ENCODE measurements at regions not wholly inside any gene's neighbourhood (a gene's known extent, or its start where the extent isn't known, plus 50 kb on each side); places are given as distances from the start of the nearest gene placed in this dataset.
"Not testable (repeated sequence)": the region's sequence is repeated elsewhere in the genome, so short reads cannot be mapped to it uniquely, and the experiment has no call there.

DNA sequence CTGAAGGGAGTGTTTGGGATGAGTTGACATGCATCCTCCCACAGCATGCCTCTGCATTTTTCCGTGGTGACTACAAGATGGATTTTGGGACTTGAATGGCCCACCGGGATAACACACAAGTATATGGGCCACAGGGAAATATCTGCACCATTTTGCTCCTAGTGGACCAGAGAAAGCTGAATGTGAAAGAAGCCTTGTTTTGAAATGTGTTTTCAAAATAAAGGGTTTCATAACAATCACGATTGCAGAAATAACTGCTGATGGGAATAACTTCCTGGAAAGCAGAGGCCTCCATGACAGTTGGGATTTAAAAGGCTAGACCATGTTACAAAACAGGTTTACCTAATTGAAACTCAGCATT lies 77.5 kb upstream of the PRR23C start:
- TF ChIP-seq YY1 (IDR thresholded peaks at IDR 0.05; ENCODE audit: insufficient read depth, insufficient read length) (no peak), ZNF274 (IDR thresholded peaks at IDR 0.05; ENCODE audit: low read depth, low read length) (no peak), SUZ12 (IDR thresholded peaks at IDR 0.05; ENCODE audit: extremely low read depth, insufficient read depth, insufficient read length) (no peak)
- no peaks in the 10 kb centered on the region for H3K9me3 ChIP-seq (ENCODE audit: insufficient read depth, low read length)
- no peak overlapping the region for H3K9ac ChIP-seq (ENCODE audit: insufficient read length, low read depth)
- no peak overlapping the region for H3K4me3 ChIP-seq (ENCODE audit: insufficient read length, low read depth)
- no peak for DNase-seq (ENCODE audit: low read depth, low spot score)
- no peaks in the 10 kb centered on the region for H3K27me3 ChIP-seq (ENCODE audit: insufficient read depth, insufficient read length)
- no peaks in the 10 kb centered on the region for H3K36me3 ChIP-seq (ENCODE audit: insufficient read depth, insufficient read length, low read length)
- peaks cover 11% of the 10 kb centered on the region for H3K4me1 ChIP-seq (ENCODE audit: insufficient read depth, insufficient read length)

DNA sequence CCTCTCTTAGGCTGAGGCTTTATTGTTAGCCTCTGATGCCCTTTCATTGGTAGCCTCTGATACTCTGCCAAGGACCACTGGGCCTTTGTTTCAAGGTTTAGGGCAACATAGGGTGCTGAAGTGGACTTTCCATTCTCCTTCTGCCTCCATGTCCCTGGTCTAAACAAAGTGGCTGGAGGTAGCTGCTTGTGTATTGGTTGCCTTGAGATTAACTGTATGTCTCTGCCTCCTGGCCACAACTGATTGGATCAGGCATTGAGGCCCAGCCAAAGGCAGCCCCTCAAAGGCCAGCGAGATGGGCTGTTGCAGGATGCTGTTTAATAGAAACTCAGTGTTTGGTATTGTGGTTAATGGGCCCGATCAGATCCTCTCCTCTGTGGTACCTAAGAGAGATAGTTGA lies 77.9 kb upstream of the PRR23C start:
- Histone ChIP-seq H3K27me3 (ENCODE audit: insufficient read depth, insufficient read length) (no peaks in the 10 kb centered on the region), H3K4me1 (ENCODE audit: insufficient read depth, insufficient read length) (peaks cover 11% of the 10 kb centered on the region), H3K9me3 (ENCODE audit: insufficient read depth, low read length) (no peaks in the 10 kb centered on the region), H3K9ac (ENCODE audit: insufficient read length, low read depth) (no peak overlapping the region), H3K4me3 (ENCODE audit: insufficient read length, low read depth) (no peak overlapping the region), H3K36me3 (ENCODE audit: insufficient read depth, insufficient read length, low read length) (no peaks in the 10 kb centered on the region)
- TF ChIP-seq ZNF274 (IDR thresholded peaks at IDR 0.05; ENCODE audit: low read depth, low read length) (no peak), YY1 (IDR thresholded peaks at IDR 0.05; ENCODE audit: insufficient read depth, insufficient read length) (no peak), SUZ12 (IDR thresholded peaks at IDR 0.05; ENCODE audit: extremely low read depth, insufficient read depth, insufficient read length) (no peak)
- DNase-seq (ENCODE audit: low read depth, low spot score): no peak

DNA sequence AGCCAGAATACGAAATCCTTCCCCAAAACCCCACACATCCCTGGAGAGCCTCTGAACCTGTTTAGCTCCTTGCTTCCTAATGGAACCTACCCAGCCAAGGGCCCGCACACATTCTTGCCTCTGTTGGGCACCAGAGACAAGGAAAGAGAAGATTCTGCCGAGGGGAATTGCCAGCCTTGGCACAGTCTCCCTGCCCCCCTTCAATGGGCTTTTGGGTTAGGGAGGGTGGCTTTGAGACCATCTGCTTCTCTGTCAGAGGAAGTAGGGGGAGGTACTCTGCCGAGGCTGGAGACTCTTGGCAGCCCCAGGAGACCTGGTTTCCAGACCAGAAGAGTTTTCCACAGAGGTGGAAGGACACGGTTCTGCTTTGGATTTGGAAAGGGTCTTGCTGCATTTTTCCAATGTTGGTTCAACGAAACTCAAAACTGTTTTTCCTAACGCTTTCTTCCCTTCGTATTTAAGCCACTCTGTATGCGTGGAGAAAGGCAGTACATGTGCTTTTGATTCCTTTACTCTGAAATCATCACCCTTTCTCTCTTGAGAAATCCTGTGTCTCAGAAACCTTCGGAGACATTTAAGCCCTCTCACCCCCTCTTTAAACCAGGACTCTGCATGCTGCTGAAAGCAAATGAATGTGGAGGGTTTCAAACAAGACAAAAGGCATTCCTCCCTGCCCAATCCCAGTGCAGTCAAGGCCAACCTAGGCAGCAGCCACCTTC lies 78.8 kb upstream of the PRR23C start:
- no peaks in the 10 kb centered on the region for H3K36me3 ChIP-seq (ENCODE audit: insufficient read depth, insufficient read length, low read length)
- H3K4me3 ChIP-seq (ENCODE audit: insufficient read length, low read depth): no peak overlapping the region
- peaks cover 11% of the 10 kb centered on the region for H3K4me1 ChIP-seq (ENCODE audit: insufficient read depth, insufficient read length)
- H3K9me3 ChIP-seq (ENCODE audit: insufficient read depth, low read length): no peaks in the 10 kb centered on the region
- DNase-seq (ENCODE audit: low read depth, low spot score): no peak
- no peak overlapping the region for H3K9ac ChIP-seq (ENCODE audit: insufficient read length, low read depth)
- H3K27me3 ChIP-seq (ENCODE audit: insufficient read depth, insufficient read length): no peaks in the 10 kb centered on the region
- no peak for TF ChIP-seq SUZ12 (IDR thresholded peaks at IDR 0.05; ENCODE audit: extremely low read depth, insufficient read depth, insufficient read length)
- TF ChIP-seq YY1 (IDR thresholded peaks at IDR 0.05; ENCODE audit: insufficient read depth, insufficient read length): no peak
- no peak for TF ChIP-seq ZNF274 (IDR thresholded peaks at IDR 0.05; ENCODE audit: low read depth, low read length)

DNA sequence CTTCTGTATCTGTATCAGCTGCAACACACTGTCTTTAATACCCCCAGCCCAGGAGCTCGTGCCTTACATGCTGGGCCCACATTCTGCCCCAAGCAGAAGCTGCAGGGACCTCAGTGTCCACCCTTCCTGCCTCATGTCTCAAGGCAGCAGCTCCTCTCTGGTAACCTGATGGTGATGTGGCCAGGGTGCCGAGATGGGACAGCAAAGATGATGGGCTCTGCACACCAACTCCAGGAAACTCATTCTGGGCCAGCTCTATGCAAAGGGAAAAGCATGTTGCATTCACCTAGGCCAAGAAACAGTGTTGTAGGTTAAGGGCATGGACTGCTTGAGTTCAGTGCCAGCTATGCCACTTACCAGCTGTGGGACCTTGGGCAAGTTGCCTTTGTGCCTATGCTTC lies 79.5 kb upstream of the PRR23C start:
- DNase-seq (ENCODE audit: low read depth, low spot score): no peak
- Histone ChIP-seq H3K4me3 (ENCODE audit: insufficient read length, low read depth) (no peak overlapping the region), H3K9ac (ENCODE audit: insufficient read length, low read depth) (no peak overlapping the region), H3K36me3 (ENCODE audit: insufficient read depth, insufficient read length, low read length) (no peaks in the 10 kb centered on the region), H3K4me1 (ENCODE audit: insufficient read depth, insufficient read length) (peaks cover 11% of the 10 kb centered on the region), H3K27me3 (ENCODE audit: insufficient read depth, insufficient read length) (no peaks in the 10 kb centered on the region), H3K9me3 (ENCODE audit: insufficient read depth, low read length) (no peaks in the 10 kb centered on the region)
- TF ChIP-seq YY1 (IDR thresholded peaks at IDR 0.05; ENCODE audit: insufficient read depth, insufficient read length) (no peak), SUZ12 (IDR thresholded peaks at IDR 0.05; ENCODE audit: extremely low read depth, insufficient read depth, insufficient read length) (no peak), ZNF274 (IDR thresholded peaks at IDR 0.05; ENCODE audit: low read depth, low read length) (no peak)

DNA sequence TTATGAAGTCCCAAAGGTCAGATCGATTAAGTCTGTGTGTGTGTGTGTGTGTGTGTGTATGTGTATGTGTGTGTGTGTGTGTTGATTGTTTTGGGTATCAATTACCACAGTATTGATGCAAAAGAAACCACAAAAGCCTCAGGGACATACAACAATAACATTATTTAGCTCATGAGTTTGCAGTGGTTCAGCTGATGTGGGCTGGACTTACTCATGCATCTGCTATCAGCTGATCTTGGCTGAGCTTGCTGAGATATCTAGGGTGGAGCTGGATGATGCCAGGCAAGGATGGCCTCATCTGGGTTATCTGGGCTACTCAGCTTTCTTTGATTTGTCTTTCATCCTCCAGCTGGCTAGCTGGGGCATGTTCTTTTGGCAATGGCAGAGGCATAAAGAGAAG lies 82.4 kb upstream of the PRR23C start:
- TF ChIP-seq SUZ12 (IDR thresholded peaks at IDR 0.05; ENCODE audit: extremely low read depth, insufficient read depth, insufficient read length) (no peak), YY1 (IDR thresholded peaks at IDR 0.05; ENCODE audit: insufficient read depth, insufficient read length) (no peak), ZNF274 (IDR thresholded peaks at IDR 0.05; ENCODE audit: low read depth, low read length) (no peak)
- Histone ChIP-seq H3K27me3 (ENCODE audit: insufficient read depth, insufficient read length) (no peaks in the 10 kb centered on the region), H3K36me3 (ENCODE audit: insufficient read depth, insufficient read length, low read length) (no peaks in the 10 kb centered on the region), H3K9ac (ENCODE audit: insufficient read length, low read depth) (no peak overlapping the region), H3K9me3 (ENCODE audit: insufficient read depth, low read length) (no peaks in the 10 kb centered on the region), H3K4me1 (ENCODE audit: insufficient read depth, insufficient read length) (peaks cover 3% of the 10 kb centered on the region), H3K4me3 (ENCODE audit: insufficient read length, low read depth) (no peak overlapping the region)
- no peak for DNase-seq (ENCODE audit: low read depth, low spot score)

DNA sequence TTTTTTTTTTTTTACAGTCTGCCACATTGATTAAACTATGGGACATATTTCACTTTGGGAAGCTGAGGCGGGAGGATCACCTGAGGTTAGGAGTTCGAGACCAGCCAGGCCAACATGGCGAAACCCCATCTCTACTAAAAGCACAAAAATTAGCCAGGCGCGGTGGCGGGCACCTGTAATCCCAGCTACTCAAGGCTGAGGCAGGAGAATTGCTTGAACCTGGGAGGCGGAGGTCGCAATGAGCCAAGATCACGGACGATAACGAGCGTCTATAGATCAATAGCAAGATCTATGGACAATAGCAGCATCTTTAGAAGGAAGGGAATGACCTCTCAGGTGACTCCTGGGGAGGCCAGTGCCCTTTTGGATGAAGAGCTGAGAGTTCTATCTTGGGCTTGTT lies 82.9 kb upstream of the PRR23C start:
- H3K4me1 ChIP-seq (ENCODE audit: insufficient read depth, insufficient read length): not testable (repeated sequence)

DNA sequence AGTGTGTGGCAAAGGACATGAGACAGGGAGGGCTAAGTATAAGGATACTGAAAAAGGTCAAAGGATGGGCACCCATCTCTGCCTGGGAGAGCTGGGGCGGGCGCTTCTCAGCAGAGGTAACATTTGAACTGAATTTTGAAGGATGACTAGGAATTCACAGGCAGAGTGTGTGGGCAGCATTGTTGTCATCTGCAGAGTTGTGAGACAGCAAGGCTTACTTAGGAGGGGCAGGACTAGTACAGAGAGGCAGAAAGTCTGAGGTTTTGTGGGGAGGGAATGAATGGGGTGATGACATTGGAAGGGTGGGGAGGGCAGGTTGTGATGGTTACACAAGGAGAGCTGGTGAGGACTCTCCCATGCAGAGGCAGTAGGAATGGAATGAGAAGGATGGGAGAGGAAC lies 84.1 kb upstream of the PRR23C start:
- Histone ChIP-seq H3K9ac (ENCODE audit: insufficient read length, low read depth) (no peak overlapping the region), H3K9me3 (ENCODE audit: insufficient read depth, low read length) (no peaks in the 10 kb centered on the region), H3K27me3 (ENCODE audit: insufficient read depth, insufficient read length) (no peaks in the 10 kb centered on the region), H3K36me3 (ENCODE audit: insufficient read depth, insufficient read length, low read length) (no peaks in the 10 kb centered on the region), H3K4me1 (ENCODE audit: insufficient read depth, insufficient read length) (peaks cover 3% of the 10 kb centered on the region), H3K4me3 (ENCODE audit: insufficient read length, low read depth) (no peak overlapping the region)
- TF ChIP-seq SUZ12 (IDR thresholded peaks at IDR 0.05; ENCODE audit: extremely low read depth, insufficient read depth, insufficient read length) (no peak), YY1 (IDR thresholded peaks at IDR 0.05; ENCODE audit: insufficient read depth, insufficient read length) (no peak), ZNF274 (IDR thresholded peaks at IDR 0.05; ENCODE audit: low read depth, low read length) (no peak)
- no peak for DNase-seq (ENCODE audit: low read depth, low spot score)

More for the DNA sequence above, 82.9 kb upstream of the PRR23C start:
- not testable (repeated sequence) for H3K27me3 ChIP-seq (ENCODE audit: insufficient read depth, insufficient read length); H3K9ac ChIP-seq (ENCODE audit: insufficient read length, low read depth); H3K4me3 ChIP-seq (ENCODE audit: insufficient read length, low read depth); H3K36me3 ChIP-seq (ENCODE audit: insufficient read depth, insufficient read length, low read length); H3K9me3 ChIP-seq (ENCODE audit: insufficient read depth, low read length); DNase-seq (ENCODE audit: low read depth, low spot score)
